ENCODE measurements at regions not wholly inside any gene's neighbourhood (a gene's known extent, or its start where the extent isn't known, plus 50 kb on each side); places are given as distances from the start of the nearest gene placed in this dataset.

DNA sequence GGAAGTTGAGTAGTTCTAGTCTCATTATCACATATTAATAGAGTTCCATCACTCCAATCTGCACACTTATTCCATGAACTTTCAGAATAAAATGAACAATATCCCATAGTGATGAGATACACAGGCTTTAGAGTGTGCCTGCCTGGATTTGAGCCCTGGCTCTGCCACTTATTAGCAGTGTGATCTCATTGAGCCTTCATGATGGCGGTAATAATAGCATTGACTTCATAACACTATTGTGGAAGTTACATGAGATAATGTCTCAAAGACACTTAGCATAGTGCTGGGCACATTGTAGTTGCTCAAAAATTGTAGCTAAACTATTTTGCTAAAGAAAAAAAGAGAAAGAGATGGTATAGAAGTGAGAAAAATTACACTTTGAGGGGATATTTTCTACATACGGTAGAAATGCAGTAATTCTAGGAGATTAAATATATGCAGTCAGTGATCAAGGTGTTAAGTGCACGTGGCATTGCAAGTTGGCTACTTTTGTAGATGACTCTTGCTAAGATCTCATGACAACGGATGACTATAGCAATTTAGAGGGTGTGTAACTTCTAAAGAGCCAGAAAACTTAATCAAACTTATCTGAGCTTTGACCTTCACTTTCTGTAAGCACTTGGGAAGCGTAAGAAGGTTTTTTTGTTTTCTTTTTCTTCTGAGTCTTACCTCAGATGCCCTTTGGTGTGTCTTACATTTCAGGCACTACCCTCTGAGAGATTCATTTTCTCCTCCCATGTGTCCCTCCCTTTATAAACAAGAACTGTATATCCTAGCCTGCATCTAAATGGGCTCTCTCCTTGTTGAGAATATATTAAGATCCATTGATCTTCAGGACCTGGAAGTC lies 380.6 kb upstream of the NR3C2 start:
- no peak overlapping the region for H3K4me3 ChIP-seq (replicated peaks; ENCODE audit: low read depth, low read length)
- TF ChIP-seq, protein P1, sequence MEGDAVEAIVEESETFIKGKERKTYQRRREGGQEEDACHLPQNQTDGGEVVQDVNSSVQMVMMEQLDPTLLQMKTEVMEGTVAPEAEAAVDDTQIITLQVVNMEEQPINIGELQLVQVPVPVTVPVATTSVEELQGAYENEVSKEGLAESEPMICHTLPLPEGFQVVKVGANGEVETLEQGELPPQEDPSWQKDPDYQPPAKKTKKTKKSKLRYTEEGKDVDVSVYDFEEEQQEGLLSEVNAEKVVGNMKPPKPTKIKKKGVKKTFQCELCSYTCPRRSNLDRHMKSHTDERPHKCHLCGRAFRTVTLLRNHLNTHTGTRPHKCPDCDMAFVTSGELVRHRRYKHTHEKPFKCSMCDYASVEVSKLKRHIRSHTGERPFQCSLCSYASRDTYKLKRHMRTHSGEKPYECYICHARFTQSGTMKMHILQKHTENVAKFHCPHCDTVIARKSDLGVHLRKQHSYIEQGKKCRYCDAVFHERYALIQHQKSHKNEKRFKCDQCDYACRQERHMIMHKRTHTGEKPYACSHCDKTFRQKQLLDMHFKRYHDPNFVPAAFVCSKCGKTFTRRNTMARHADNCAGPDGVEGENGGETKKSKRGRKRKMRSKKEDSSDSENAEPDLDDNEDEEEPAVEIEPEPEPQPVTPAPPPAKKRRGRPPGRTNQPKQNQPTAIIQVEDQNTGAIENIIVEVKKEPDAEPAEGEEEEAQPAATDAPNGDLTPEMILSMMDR (IDR thresholded peaks at IDR 0.05; ENCODE audit: insufficient read depth, low read length, poor library complexity, severe bottlenecking): no peak
- no peaks in the 10 kb centered on the region for H3K27me3 ChIP-seq (replicated peaks; ENCODE audit: control insufficient read depth, insufficient read depth, low read length)
- DNase-seq (ENCODE audit: extremely low read depth, insufficient read length): no peak
- H3K36me3 ChIP-seq (ENCODE audit: control insufficient read depth, insufficient read depth, low read length): no peaks in the 10 kb centered on the region

DNA sequence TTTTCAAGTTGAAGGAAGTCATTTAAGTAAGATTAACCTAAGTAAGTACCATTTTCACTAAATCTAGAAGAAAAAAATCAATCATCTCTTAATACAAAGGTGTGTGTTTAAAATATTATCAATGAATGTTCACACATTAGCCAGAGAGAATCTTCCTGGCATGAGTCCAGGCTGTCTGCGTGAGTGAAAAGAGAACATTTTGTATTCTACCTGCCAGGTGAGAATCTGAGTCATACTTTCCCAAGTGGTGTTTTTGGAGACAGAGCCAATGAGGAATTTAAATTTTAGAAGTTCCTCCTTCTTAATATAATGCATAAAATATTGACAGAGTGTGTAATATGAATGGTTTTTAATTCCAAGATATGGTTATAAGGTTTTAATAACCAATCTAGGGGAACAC lies 371.8 kb upstream of the NR3C2 start:
- no peak overlapping the region for H3K4me3 ChIP-seq (replicated peaks; ENCODE audit: low read depth, low read length)
- H3K27me3 ChIP-seq (replicated peaks; ENCODE audit: control insufficient read depth, insufficient read depth, low read length): no peaks in the 10 kb centered on the region
- H3K36me3 ChIP-seq (ENCODE audit: control insufficient read depth, insufficient read depth, low read length): no peaks in the 10 kb centered on the region
- DNase-seq (ENCODE audit: extremely low read depth, insufficient read length): no peak
- TF ChIP-seq, protein P1 (IDR thresholded peaks at IDR 0.05; ENCODE audit: insufficient read depth, low read length, poor library complexity, severe bottlenecking): no peak

DNA sequence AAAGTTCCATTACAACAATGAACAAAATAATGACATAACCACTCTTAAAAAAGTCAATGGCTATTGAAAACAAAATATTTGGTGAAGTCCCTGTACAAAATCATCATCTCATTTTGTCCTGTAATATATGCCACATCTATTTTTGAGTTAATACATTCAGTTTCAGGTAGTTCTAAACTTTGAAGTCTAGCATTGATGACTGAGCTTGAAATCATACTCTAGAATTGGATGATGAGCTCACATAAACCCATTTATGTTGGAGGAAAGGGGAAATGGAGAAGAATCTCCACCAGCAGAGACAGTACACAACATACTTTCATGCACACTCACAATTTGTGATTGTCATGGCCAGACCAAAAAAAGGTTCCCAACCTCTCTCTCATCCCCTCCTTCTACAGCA lies 371.1 kb upstream of the NR3C2 start:
- H3K4me3 ChIP-seq (replicated peaks; ENCODE audit: low read depth, low read length): no peak overlapping the region
- TF ChIP-seq, protein P1 (IDR thresholded peaks at IDR 0.05; ENCODE audit: insufficient read depth, low read length, poor library complexity, severe bottlenecking): no peak
- DNase-seq (ENCODE audit: extremely low read depth, insufficient read length): no peak
- no peaks in the 10 kb centered on the region for H3K27me3 ChIP-seq (replicated peaks; ENCODE audit: control insufficient read depth, insufficient read depth, low read length)
- no peaks in the 10 kb centered on the region for H3K36me3 ChIP-seq (ENCODE audit: control insufficient read depth, insufficient read depth, low read length)

DNA sequence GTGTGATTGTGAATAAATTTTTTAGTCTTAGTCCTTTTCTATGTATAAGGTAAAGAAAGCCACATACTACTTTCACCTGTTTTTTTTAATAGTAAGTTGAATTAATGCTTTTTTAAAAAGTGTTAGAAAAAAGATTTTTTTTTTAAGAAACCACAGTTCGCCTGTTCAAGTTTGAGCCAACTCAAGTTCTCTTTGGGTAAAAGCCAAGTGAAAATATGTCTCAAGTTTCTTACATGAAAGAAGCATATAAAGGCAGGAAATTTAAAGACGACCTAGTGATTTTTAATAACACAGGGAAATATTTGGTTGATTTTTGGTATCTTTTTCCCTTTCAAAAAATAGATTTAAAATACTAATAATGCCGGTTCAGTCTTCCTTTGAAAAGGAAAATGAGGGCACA lies 369.9 kb upstream of the NR3C2 start:
- no peaks in the 10 kb centered on the region for H3K27me3 ChIP-seq (replicated peaks; ENCODE audit: control insufficient read depth, insufficient read depth, low read length)
- H3K4me3 ChIP-seq (replicated peaks; ENCODE audit: low read depth, low read length): no peak overlapping the region
- no peak for DNase-seq (ENCODE audit: extremely low read depth, insufficient read length)
- TF ChIP-seq, protein P1 (IDR thresholded peaks at IDR 0.05; ENCODE audit: insufficient read depth, low read length, poor library complexity, severe bottlenecking): no peak
- H3K36me3 ChIP-seq (ENCODE audit: control insufficient read depth, insufficient read depth, low read length): no peaks in the 10 kb centered on the region

DNA sequence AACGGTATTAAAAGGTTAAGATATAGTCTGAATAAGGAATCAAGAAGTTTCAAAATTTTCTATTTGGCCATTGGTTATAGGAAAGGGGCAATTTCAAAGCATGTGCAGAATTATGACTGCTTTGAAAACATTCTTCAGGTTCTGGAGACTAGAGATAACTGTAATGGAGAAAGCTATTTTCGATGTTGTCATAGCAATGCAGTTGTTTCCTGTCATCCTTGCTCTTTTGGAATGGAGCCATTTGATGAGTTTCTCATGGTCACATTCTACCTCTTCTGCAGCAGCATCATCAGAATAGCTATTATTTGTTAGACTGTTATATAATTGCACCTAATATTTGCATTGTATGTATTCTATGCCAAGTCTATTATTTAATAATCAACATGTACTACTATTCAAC lies 368.2 kb upstream of the NR3C2 start:
- Histone ChIP-seq H3K36me3 (ENCODE audit: control insufficient read depth, insufficient read depth, low read length) (no peaks in the 10 kb centered on the region), H3K4me3 (replicated peaks; ENCODE audit: low read depth, low read length) (no peak overlapping the region), H3K27me3 (replicated peaks; ENCODE audit: control insufficient read depth, insufficient read depth, low read length) (no peaks in the 10 kb centered on the region)
- DNase-seq (ENCODE audit: extremely low read depth, insufficient read length): no peak
- TF ChIP-seq, protein P1 (IDR thresholded peaks at IDR 0.05; ENCODE audit: insufficient read depth, low read length, poor library complexity, severe bottlenecking): no peak
